ENCODE measurements at regions not wholly inside any gene's neighbourhood (a gene's known extent, or its start where the extent isn't known, plus 50 kb on each side); places are given as distances from the start of the nearest gene placed in this dataset.

- Histone ChIP-seq H3K9ac (no peak overlapping the region), H3K4me3 (no peak overlapping the region), H3K27me3 (replicated peaks; ENCODE audit: insufficient read depth) (no peaks in the 10 kb centered on the region), H3K79me2 (ENCODE audit: insufficient read depth) (no peaks in the 10 kb centered on the region), H3K4me2 (ENCODE audit: unreplicated experiment) (no peak overlapping the region), H4K20me1 (ENCODE audit: insufficient read depth) (no peaks in the 10 kb centered on the region), H3F3A (ENCODE audit: insufficient read depth) (no peaks in the 10 kb centered on the region), H3K9me3 (ENCODE audit: low read depth) (no peaks in the 10 kb centered on the region), H3K4me1 (ENCODE audit: insufficient read depth) (0 out of 2 replicates have a peak, but pooled peaks cover 3% of the 10 kb centered on the region), H3K9me2 (ENCODE audit: insufficient read depth) (no peaks in the 10 kb centered on the region), H2AFZ (no peak overlapping the region), H3K36me3 (ENCODE audit: low read depth) (no peaks in the 10 kb centered on the region), H3K27ac (no peak overlapping the region)
- TF ChIP-seq EZH2 (IDR thresholded peaks at IDR 0.05; ENCODE audit: insufficient read depth, poor library complexity, severe bottlenecking) (no peak), EZH2phosphoT487 (IDR thresholded peaks at IDR 0.05; ENCODE audit: insufficient read depth, low read depth) (no peak)
- WGBS, 2 experiments (ENCODE audit: low coverage in 1 of 2, low lambda C conversion rate in 2 of 2, missing lambda C conversion rate in 2 of 2): 78 to 79% methylated on average over 1 of the region's 1 CpG
- in situ Hi-C loops (cut with MboI): no loop called here
- DNase-seq: peak; percentile 80
Observed at GRCh38 chr1:55848906-55849305, 633.7 kb upstream of the USP24 start.

GRCh38 chr1:55846051-55846450 lies 630.9 kb upstream of the USP24 start:
- no peaks in the 10 kb centered on the region for H4K20me1 ChIP-seq (ENCODE audit: insufficient read depth)
- H3K79me2 ChIP-seq (ENCODE audit: insufficient read depth): no peaks in the 10 kb centered on the region
- no peak for TF ChIP-seq EZH2 (IDR thresholded peaks at IDR 0.05; ENCODE audit: insufficient read depth, poor library complexity, severe bottlenecking)
- TF ChIP-seq EZH2phosphoT487 (IDR thresholded peaks at IDR 0.05; ENCODE audit: insufficient read depth, low read depth): no peak
- 0 out of 2 replicates have a peak, but pooled peaks cover 3% of the 10 kb centered on the region for H3K4me1 ChIP-seq (ENCODE audit: insufficient read depth)
- H3F3A ChIP-seq (ENCODE audit: insufficient read depth): no peaks in the 10 kb centered on the region
- H3K27ac ChIP-seq: no peak overlapping the region
- WGBS, 2 experiments (ENCODE audit: low coverage in 1 of 2, low lambda C conversion rate in 2 of 2, missing lambda C conversion rate in 2 of 2): 95 to 97% methylated on average over 2 of the region's 2 CpGs
- no peaks in the 10 kb centered on the region for H3K9me3 ChIP-seq (ENCODE audit: low read depth)
- no peak overlapping the region for H2AFZ ChIP-seq
- in situ Hi-C loops (cut with MboI): no loop called here
- H3K27me3 ChIP-seq (replicated peaks; ENCODE audit: insufficient read depth): no peaks in the 10 kb centered on the region
- no peak for DNase-seq
- H3K4me3 ChIP-seq: no peak overlapping the region
- no peaks in the 10 kb centered on the region for H3K9me2 ChIP-seq (ENCODE audit: insufficient read depth)
- H3K36me3 ChIP-seq (ENCODE audit: low read depth): no peaks in the 10 kb centered on the region
- H3K9ac ChIP-seq: no peak overlapping the region
- H3K4me2 ChIP-seq (ENCODE audit: unreplicated experiment): no peak overlapping the region

GRCh38 chr1:55844322-55844721 lies 629.2 kb upstream of the USP24 start:
- in situ Hi-C loops (cut with MboI): no loop called here
- H3K27ac ChIP-seq: no peak overlapping the region
- no peak overlapping the region for H3K9ac ChIP-seq
- H3K4me2 ChIP-seq (ENCODE audit: unreplicated experiment): no peak overlapping the region
- no peak for DNase-seq
- H3K9me2 ChIP-seq (ENCODE audit: insufficient read depth): no peaks in the 10 kb centered on the region
- H2AFZ ChIP-seq: no peak overlapping the region
- 74 to 75% methylated on average over 1 of the region's 1 CpG for WGBS, 2 experiments (ENCODE audit: low coverage in 1 of 2, low lambda C conversion rate in 2 of 2, missing lambda C conversion rate in 2 of 2)
- no peaks in the 10 kb centered on the region for H3K79me2 ChIP-seq (ENCODE audit: insufficient read depth)
- no peak overlapping the region for H3K4me3 ChIP-seq
- H3F3A ChIP-seq (ENCODE audit: insufficient read depth): no peaks in the 10 kb centered on the region
- no peak for TF ChIP-seq EZH2phosphoT487 (IDR thresholded peaks at IDR 0.05; ENCODE audit: insufficient read depth, low read depth)
- no peak for TF ChIP-seq EZH2 (IDR thresholded peaks at IDR 0.05; ENCODE audit: insufficient read depth, poor library complexity, severe bottlenecking)
- no peaks in the 10 kb centered on the region for H3K36me3 ChIP-seq (ENCODE audit: low read depth)
- no peaks in the 10 kb centered on the region for H3K9me3 ChIP-seq (ENCODE audit: low read depth)
- H3K4me1 ChIP-seq (ENCODE audit: insufficient read depth): 0 out of 2 replicates have a peak, but pooled peaks cover 3% of the 10 kb centered on the region
- no peaks in the 10 kb centered on the region for H4K20me1 ChIP-seq (ENCODE audit: insufficient read depth)
- H3K27me3 ChIP-seq (replicated peaks; ENCODE audit: insufficient read depth): no peaks in the 10 kb centered on the region

- no peaks in the 10 kb centered on the region for H4K20me1 ChIP-seq (ENCODE audit: insufficient read depth)
- H3K4me2 ChIP-seq (ENCODE audit: unreplicated experiment): no peak overlapping the region
- H3K9ac ChIP-seq: no peak overlapping the region
- H3K9me3 ChIP-seq (ENCODE audit: low read depth): no peaks in the 10 kb centered on the region
- WGBS, 2 experiments (ENCODE audit: low coverage in 1 of 2, low lambda C conversion rate in 2 of 2, missing lambda C conversion rate in 2 of 2): 81 to 87% methylated on average over 5 of the region's 5 CpGs
- H3K27ac ChIP-seq: no peak overlapping the region
- H3K79me2 ChIP-seq (ENCODE audit: insufficient read depth): no peaks in the 10 kb centered on the region
- H3F3A ChIP-seq (ENCODE audit: insufficient read depth): peaks cover 3% of the 10 kb centered on the region; the same call in 1 of the 2 replicates
- no peaks in the 10 kb centered on the region for H3K9me2 ChIP-seq (ENCODE audit: insufficient read depth)
- in situ Hi-C loops (cut with MboI): no loop called here
- no peak overlapping the region for H2AFZ ChIP-seq
- no peaks in the 10 kb centered on the region for H3K36me3 ChIP-seq (ENCODE audit: low read depth)
- no peaks in the 10 kb centered on the region for H3K27me3 ChIP-seq (replicated peaks; ENCODE audit: insufficient read depth)
- TF ChIP-seq EZH2phosphoT487 (IDR thresholded peaks at IDR 0.05; ENCODE audit: insufficient read depth, low read depth): no peak
- no peak for TF ChIP-seq EZH2 (IDR thresholded peaks at IDR 0.05; ENCODE audit: insufficient read depth, poor library complexity, severe bottlenecking)
- H3K4me1 ChIP-seq (ENCODE audit: insufficient read depth): no peaks in the 10 kb centered on the region
- no peak for DNase-seq
- no peak overlapping the region for H3K4me3 ChIP-seq
Observed at GRCh38 chr1:55839626-55840025, 624.5 kb upstream of the USP24 start.

- H3K9me2 ChIP-seq (ENCODE audit: insufficient read depth): no peaks in the 10 kb centered on the region
- H3K4me2 ChIP-seq (ENCODE audit: unreplicated experiment): no peak overlapping the region
- H2AFZ ChIP-seq: no peak overlapping the region
- in situ Hi-C loops (cut with MboI): no loop called here
- H3K4me3 ChIP-seq: no peak overlapping the region
- no peaks in the 10 kb centered on the region for H3K36me3 ChIP-seq (ENCODE audit: low read depth)
- H3K4me1 ChIP-seq (ENCODE audit: insufficient read depth): peaks cover under 1% of the 10 kb centered on the region
- H3K9me3 ChIP-seq (ENCODE audit: low read depth): no peaks in the 10 kb centered on the region
- DNase-seq: no peak
- H4K20me1 ChIP-seq (ENCODE audit: insufficient read depth): no peaks in the 10 kb centered on the region
- 100% methylated on average over 1 of the region's 1 CpG for WGBS, 2 experiments (ENCODE audit: low coverage in 1 of 2, low lambda C conversion rate in 2 of 2, missing lambda C conversion rate in 2 of 2)
- no peaks in the 10 kb centered on the region for H3K79me2 ChIP-seq (ENCODE audit: insufficient read depth)
- H3K27me3 ChIP-seq (replicated peaks; ENCODE audit: insufficient read depth): no peaks in the 10 kb centered on the region
- no peak for TF ChIP-seq EZH2 (IDR thresholded peaks at IDR 0.05; ENCODE audit: insufficient read depth, poor library complexity, severe bottlenecking)
- TF ChIP-seq EZH2phosphoT487 (IDR thresholded peaks at IDR 0.05; ENCODE audit: insufficient read depth, low read depth): no peak
- peaks cover 7% of the 10 kb centered on the region; the same call in 1 of the 2 replicates for H3F3A ChIP-seq (ENCODE audit: insufficient read depth)
- no peak overlapping the region for H3K27ac ChIP-seq
- no peak overlapping the region for H3K9ac ChIP-seq
Observed at GRCh38 chr1:55839221-55839620, 624.1 kb upstream of the USP24 start.
